Mesodermal cell (in vitro differentiated cells): ENCODE measurements at regions not wholly inside any gene's neighbourhood (a gene's known extent, or its start where the extent isn't known, plus 50 kb on each side); places are given as distances from the start of the nearest gene placed in this dataset.

ENCODE experiments used
- H3K27ac ChIP-seq: 2 replicates; pipeline ENCODE4 v1.7.0; 2013; ENCODE audit warnings: mild to moderate bottlenecking, low read depth, low read length, moderate library complexity; ENCODE audit not compliant: severe bottlenecking
- H3K36me3 ChIP-seq: 2 replicates; pipeline ENCODE4 v1.7.1; 2013; ENCODE audit warnings: mild to moderate bottlenecking, low read length, moderate library complexity; ENCODE audit not compliant: control insufficient read depth, insufficient read depth
- H3K4me1 ChIP-seq: one replicate; pipeline ENCODE4 v1.7.1; 2013; ENCODE audit warnings: mild to moderate bottlenecking, low read length; ENCODE audit not compliant: insufficient read depth, control insufficient read depth, poor library complexity, severe bottlenecking
- H3K4me3 ChIP-seq: 2 replicates; pipeline ENCODE4 v1.7.0; 2013; ENCODE audit warnings: low read length, control low read depth, mild to moderate bottlenecking; ENCODE audit not compliant: insufficient read depth, poor library complexity, severe bottlenecking; ENCODE audit errors: extremely low read depth
- H3K9me3 ChIP-seq: 2 replicates; pipeline ENCODE4 v1.7.1; 2013; ENCODE audit warnings: mild to moderate bottlenecking, low read length, moderate library complexity; ENCODE audit not compliant: control insufficient read depth
- WGBS, 2 experiments: methylation state at CpG; one replicate each; pipeline ENCODE4 v1.1.5; 2013; ENCODE audit warnings: missing lambda C conversion rate in 2 of 2; ENCODE audit not compliant: insufficient coverage in 2 of 2; 5-methylcytosine and 5-hydroxymethylcytosine counted together

DNA sequence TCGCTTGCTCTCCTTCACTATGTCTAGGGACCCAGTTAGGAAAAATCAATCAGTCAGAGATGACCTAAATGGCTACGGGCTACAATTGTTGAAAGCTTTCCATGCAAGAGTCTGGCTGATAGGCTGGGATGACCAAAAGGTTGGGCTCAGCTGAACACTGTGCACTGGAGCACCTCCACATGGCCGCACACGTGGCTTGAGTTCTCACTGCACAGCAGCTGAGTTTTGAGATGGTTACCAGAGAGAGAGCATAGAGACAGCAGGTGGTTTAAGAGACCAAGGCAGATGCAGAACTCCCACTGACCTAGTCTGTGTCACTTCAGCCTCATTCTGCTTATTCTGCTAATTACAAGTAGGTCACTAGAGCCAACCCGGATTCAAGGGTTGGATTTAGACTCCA lies 2354.8 kb upstream of the C9orf72 start:
- H3K9me3 ChIP-seq = no peaks in the 10 kb centered on the region
- WGBS, 2 experiments = 86 to 90% methylated on average over 4 of the region's 5 CpGs
- H3K4me1 ChIP-seq = no peaks in the 10 kb centered on the region

DNA sequence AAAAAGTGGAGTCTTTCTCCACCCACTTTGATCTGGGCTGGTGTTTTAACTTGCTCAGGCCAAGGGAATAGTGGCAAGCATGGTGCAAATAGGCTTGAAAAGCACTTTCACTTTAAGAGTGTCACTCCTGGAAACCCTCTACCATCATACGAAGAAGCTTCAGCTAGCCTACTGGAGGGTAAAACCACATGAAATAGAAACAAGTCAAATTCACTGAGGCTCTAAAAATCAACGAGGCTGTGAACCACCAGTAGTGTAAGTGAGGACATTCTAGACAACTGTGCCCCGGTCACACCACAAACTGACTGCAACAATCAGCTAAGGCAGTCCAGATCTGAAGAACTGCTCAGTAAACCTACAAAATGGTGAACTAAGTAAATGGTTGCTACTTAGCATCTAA lies 2366.3 kb upstream of the C9orf72 start:
- Histone ChIP-seq H3K4me1 (no peaks in the 10 kb centered on the region), H3K9me3 (no peaks in the 10 kb centered on the region), H3K27ac (no peak overlapping the region), H3K4me3 (no peak overlapping the region), H3K36me3 (no peaks in the 10 kb centered on the region)
- 83% methylated on average over 1 of the region's 3 CpGs; no CpG with 5 or more reads in 1 of the 2 experiments for WGBS, 2 experiments

More for the DNA sequence above, 2354.8 kb upstream of the C9orf72 start:
- Histone ChIP-seq H3K4me3 (no peak overlapping the region), H3K36me3 (no peaks in the 10 kb centered on the region), H3K27ac (no peak overlapping the region)

DNA sequence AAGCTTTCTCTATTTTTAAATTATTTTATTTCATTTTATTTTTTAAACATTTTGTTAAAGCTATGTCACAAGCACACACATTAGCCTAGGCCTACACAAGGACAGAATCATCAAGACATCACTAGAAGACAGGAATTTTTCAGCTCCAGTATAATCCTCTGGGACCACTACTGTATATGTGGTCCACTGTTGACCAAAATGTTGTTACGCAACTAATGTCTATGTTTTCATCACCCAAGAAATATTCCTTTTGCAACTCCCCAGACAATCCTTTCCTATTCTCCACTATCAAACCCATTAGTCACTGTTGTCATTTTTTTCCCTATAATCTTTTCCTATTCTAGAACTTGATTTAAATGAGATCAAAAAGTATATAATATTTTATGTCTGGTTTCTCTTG lies 2371.7 kb upstream of the C9orf72 start:
- WGBS, 2 experiments = 100% methylated on average over 1 of the region's 1 CpG
- Histone ChIP-seq H3K9me3 (no peaks in the 10 kb centered on the region), H3K4me3 (no peak overlapping the region), H3K36me3 (no peaks in the 10 kb centered on the region), H3K27ac (no peak overlapping the region), H3K4me1 (no peaks in the 10 kb centered on the region)

DNA sequence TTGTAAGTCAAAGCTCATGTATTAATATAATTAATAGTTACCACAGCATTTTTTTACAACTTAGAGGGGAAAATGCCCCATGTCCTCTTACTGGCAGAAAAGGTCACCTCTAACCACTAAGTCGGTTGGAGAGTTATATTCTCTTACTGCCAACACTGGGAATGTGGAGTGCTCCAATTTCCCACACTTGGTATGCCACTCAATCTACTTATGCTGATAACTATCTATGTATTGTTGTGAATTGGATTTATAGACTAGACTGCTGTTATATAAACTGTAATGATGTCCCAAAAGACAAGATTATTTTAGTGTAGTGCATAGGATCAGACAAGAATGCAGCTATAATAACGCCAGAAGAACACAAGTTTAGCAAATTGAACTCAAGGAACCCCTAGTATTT lies 2385.2 kb upstream of the C9orf72 start:
- WGBS, 2 experiments = no CpG with 5 or more reads among the region's 2 CpGs
- H3K36me3 ChIP-seq = no peaks in the 10 kb centered on the region
- no peak overlapping the region for H3K4me3 ChIP-seq
- H3K4me1 ChIP-seq = no peaks in the 10 kb centered on the region
- H3K27ac ChIP-seq = no peak overlapping the region
- no peaks in the 10 kb centered on the region for H3K9me3 ChIP-seq

DNA sequence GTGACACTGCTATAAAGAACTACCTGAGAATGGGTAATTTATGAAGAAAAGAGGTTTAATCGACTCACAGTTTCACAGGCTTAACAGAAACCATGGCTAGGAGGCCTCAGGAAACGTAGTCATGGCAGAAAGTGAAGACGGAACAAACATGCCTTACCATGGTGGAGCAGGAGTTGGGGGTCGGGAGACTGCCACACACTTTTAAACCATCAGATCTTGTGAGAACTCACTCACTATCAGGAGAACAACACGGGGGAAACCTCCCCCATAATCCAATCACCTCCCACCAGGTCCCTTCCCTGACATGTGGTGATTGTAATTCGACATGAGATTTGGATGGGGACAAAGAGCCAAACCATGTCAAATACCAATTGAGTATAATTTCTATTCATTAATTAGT lies 2392.6 kb upstream of the C9orf72 start:
- H3K9me3 ChIP-seq = no peaks in the 10 kb centered on the region
- peak overlapping the region; percentile 67 for H3K27ac ChIP-seq
- peaks cover 14% of the 10 kb centered on the region for H3K4me1 ChIP-seq
- H3K4me3 ChIP-seq = no peak overlapping the region
- 78 to 100% methylated on average over 2 to 3 of the region's 6 CpGs for WGBS, 2 experiments
- H3K36me3 ChIP-seq = no peaks in the 10 kb centered on the region

DNA sequence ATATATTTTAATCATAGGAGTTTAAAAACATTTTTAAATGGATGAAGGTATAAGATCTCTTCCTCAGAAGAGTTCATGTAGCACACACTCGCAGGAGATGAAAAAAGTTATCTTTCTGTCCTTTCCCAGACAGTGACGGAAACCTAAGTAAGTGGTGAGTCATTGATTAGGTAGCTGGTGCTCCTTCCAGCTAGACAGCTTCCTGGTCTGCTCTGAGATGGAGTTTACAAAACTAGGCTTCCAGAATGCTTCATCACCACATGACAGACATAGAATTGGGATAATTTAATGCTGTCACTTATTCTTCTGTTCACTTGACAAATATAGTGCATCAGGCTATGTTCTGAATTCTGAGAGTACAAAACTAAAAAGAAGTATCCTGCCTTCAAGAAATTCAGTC lies 2393.0 kb upstream of the C9orf72 start:
- Histone ChIP-seq H3K9me3 (no peaks in the 10 kb centered on the region), H3K4me1 (peaks cover 14% of the 10 kb centered on the region), H3K36me3 (no peaks in the 10 kb centered on the region), H3K27ac (peak overlapping the region; percentile 50), H3K4me3 (no peak overlapping the region)
- 70% methylated on average over 2 of the region's 2 CpGs; no CpG with 5 or more reads in 1 of the 2 experiments for WGBS, 2 experiments

DNA sequence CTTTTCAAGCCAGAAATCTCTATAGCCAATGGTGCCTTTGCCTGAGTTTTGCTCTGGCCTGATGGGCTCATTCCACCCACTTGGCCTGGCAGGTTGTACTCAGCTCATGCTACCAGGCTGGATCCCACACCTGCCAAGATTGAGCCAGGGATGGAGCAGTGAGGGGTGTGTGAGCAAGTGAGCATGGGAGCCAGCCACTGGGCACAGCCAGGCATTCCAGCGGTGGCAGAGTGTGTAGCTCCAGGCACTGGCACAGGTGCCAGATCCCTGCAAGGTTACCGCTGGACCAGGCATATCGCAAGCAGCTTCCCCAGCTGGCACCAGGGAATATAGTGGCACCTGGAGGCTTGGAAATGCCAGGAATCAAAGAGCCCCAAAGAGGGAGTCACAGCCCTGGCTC lies 2395.6 kb upstream of the C9orf72 start:
- Histone ChIP-seq H3K4me1 (peaks cover 14% of the 10 kb centered on the region), H3K27ac (no peak overlapping the region), H3K36me3 (no peaks in the 10 kb centered on the region), H3K4me3 (no peak overlapping the region), H3K9me3 (no peaks in the 10 kb centered on the region)
- WGBS, 2 experiments = 88 to 93% methylated on average over 3 of the region's 3 CpGs

- 93 to 94% methylated on average over 4 to 5 of the region's 5 CpGs for WGBS, 2 experiments
- Histone ChIP-seq H3K4me1 (peaks cover 14% of the 10 kb centered on the region), H3K4me3 (no peak overlapping the region), H3K27ac (no peak overlapping the region), H3K36me3 (no peaks in the 10 kb centered on the region), H3K9me3 (no peaks in the 10 kb centered on the region)
Measured at GRCh38 chr9:29969408-29969807, 2396.1 kb upstream of the C9orf72 start.

DNA sequence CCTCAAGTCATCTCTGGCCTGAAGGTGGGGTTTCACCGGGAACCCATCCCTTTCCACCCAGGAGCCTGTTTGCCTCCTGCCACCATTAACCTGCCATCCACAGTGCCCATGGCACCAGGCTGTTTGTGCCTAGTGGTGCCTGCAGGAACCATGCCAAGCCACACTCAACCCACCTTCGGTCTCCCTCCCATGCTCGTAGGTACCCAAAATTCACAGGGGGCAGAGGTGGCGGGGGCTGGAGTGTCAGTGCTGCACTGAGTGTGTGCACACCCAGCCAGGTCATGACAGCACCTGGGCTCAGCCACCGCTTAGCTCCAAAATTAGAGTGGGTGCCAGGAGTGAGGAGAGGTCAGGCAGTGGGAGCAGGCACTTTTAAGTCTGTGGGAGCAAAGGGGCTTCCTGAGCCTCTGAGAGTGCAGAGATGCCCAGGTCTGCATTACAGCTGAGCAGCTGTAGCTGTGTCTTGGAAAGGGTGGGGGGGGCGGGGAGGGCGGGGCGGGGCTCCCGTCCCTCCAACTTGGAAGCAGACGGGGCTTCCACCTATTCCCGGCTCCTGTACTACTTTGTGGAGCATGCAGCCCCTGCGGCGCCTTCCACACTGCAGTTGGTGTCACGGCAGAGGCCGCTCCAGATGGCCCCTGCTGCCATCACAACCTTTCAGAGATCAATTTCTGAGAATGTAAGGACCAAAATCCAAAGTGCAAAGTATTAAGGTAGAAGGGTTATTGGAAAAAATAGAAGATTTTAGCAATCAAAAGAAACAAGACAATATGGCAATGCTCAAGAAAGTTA lies 2396.8 kb upstream of the C9orf72 start:
- Histone ChIP-seq H3K9me3 (no peaks in the 10 kb centered on the region), H3K36me3 (no peaks in the 10 kb centered on the region), H3K4me3 (no peak overlapping the region), H3K4me1 (peaks cover 14% of the 10 kb centered on the region), H3K27ac (no peak overlapping the region)
- WGBS, 2 experiments = 80 to 88% methylated on average over 5 to 10 of the region's 15 CpGs

DNA sequence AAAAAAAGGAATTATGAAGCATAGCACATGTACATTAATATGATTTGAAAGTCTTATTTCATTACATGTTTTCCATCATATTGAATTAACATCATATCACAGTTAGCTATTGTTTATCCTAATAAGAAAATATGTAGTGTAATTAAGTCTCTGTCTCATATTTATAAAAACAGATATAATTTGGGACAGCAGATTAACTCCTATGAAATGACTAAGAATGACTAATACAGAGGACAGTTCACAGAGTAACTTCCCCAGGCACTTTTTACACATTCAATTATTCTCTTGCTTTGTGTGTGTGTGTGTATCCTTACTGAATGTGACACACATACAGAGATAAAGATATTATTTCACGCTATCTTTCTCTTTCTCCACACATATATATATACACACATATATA lies 2400.9 kb upstream of the C9orf72 start:
- Histone ChIP-seq H3K36me3 (no peaks in the 10 kb centered on the region), H3K9me3 (no peaks in the 10 kb centered on the region), H3K4me3 (no peak overlapping the region), H3K4me1 (no peaks in the 10 kb centered on the region), H3K27ac (no peak overlapping the region)
- no CpG with 5 or more reads among the region's 1 CpG for WGBS, 2 experiments

DNA sequence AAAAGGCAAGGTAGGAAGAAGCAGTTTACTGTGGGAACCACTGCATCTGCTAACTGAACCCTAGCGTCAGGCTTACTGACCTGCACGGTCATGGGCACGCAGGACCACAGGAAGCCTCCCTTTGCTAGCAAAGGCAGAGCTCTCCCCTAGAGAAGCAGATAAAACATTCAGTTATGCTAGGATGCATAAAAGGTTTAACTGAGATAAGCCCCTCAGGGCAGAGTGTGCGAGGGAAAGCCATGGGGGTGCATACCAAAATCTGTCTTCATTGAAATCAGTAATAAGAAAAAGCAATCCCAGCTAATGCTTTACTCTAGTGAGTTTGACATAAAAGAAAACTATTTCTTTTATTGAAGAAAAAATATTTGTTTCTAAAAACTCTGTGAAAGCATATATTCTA lies 2403.7 kb upstream of the C9orf72 start:
- WGBS, 2 experiments = 100% methylated on average over 2 of the region's 4 CpGs; no CpG with 5 or more reads in 1 of the 2 experiments
- Histone ChIP-seq H3K9me3 (no peaks in the 10 kb centered on the region), H3K4me3 (no peak overlapping the region), H3K27ac (no peak overlapping the region), H3K36me3 (no peaks in the 10 kb centered on the region), H3K4me1 (no peaks in the 10 kb centered on the region)
